WI38 (cell line): ENCODE measurements at regions not wholly inside any gene's neighbourhood (a gene's known extent, or its start where the extent isn't known, plus 50 kb on each side); places are given as distances from the start of the nearest gene placed in this dataset.

ENCODE experiments used
- H3K4me3 ChIP-seq: 2 replicates; pipeline ENCODE4 v1.5.1; 2011; ENCODE audit warnings: low read depth, mild to moderate bottlenecking, control low read depth, low read length
- TF ChIP-seq, protein P1 (sequence below): IDR thresholded peaks from 2 replicates; pipeline ENCODE4 v1.5.1; 2012; ENCODE audit warnings: low read depth, mild to moderate bottlenecking, control low read depth, low read length

DNA sequence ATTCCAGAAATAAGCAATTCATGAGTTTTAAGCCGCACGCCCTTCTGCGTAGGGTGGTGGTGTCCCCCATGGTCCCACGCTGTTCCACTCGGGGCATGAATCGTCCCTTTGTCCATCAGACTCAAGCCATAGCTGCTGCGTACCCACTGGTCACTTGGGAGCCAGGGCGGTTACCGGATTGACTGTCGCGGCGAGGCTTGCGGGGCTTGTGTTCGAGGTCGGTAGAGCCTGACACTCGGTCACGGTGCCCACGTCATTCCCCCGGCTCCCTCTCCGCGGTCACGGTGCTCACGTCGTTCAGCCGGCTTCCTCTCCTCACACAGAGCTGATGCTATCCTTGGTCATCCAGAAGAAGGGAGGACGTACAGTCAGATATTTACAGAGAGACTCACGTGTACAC lies 1227.0 kb downstream of the BRD1 start:
- H3K4me3 ChIP-seq = no peak overlapping the region
- TF ChIP-seq, protein P1, sequence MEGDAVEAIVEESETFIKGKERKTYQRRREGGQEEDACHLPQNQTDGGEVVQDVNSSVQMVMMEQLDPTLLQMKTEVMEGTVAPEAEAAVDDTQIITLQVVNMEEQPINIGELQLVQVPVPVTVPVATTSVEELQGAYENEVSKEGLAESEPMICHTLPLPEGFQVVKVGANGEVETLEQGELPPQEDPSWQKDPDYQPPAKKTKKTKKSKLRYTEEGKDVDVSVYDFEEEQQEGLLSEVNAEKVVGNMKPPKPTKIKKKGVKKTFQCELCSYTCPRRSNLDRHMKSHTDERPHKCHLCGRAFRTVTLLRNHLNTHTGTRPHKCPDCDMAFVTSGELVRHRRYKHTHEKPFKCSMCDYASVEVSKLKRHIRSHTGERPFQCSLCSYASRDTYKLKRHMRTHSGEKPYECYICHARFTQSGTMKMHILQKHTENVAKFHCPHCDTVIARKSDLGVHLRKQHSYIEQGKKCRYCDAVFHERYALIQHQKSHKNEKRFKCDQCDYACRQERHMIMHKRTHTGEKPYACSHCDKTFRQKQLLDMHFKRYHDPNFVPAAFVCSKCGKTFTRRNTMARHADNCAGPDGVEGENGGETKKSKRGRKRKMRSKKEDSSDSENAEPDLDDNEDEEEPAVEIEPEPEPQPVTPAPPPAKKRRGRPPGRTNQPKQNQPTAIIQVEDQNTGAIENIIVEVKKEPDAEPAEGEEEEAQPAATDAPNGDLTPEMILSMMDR = no peak

DNA sequence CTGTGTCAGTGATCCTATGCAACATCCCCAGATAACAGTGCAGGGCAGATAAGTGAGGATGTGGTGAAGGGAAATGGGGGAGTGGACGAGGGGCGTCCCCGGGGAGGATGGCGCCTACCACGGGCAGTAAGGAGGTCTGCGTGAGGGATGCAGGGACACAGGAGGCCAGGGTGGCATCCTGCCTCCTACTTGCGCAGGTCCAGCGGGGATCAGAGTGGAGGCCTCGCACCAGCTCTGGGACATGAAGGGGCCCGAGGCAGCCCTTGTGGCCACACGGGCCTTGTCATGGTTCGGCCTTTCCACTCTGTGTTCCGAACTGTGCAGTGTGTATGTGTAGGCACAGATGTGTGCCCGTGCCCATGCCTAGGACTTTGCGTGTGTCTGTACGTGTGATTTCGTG lies 1227.5 kb downstream of the BRD1 start:
- no peak overlapping the region for H3K4me3 ChIP-seq

DNA sequence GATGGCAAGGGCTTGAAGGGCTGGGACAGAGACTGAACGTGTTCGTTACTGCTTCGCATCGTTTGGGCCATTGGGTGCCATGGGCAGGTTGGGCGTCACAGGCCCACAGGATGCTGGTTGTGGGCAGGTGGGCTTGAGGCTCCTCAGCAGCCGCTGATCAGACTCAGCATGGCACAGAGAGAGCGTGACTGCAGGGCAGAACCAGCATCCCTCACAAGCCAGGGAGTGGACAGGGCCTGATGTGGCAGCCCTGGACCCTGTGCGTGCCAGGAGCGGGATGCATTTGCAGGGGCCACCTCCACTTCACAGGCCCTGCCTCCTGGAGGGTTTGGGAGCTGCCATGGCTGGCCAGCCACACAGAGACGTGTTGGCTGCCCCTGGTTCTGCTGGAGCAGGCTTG lies 1228.3 kb downstream of the BRD1 start:
- TF ChIP-seq, protein P1 = no peak
- no peak overlapping the region for H3K4me3 ChIP-seq

More for the DNA sequence above, 1227.5 kb downstream of the BRD1 start:
- TF ChIP-seq, protein P1 = no peak

DNA sequence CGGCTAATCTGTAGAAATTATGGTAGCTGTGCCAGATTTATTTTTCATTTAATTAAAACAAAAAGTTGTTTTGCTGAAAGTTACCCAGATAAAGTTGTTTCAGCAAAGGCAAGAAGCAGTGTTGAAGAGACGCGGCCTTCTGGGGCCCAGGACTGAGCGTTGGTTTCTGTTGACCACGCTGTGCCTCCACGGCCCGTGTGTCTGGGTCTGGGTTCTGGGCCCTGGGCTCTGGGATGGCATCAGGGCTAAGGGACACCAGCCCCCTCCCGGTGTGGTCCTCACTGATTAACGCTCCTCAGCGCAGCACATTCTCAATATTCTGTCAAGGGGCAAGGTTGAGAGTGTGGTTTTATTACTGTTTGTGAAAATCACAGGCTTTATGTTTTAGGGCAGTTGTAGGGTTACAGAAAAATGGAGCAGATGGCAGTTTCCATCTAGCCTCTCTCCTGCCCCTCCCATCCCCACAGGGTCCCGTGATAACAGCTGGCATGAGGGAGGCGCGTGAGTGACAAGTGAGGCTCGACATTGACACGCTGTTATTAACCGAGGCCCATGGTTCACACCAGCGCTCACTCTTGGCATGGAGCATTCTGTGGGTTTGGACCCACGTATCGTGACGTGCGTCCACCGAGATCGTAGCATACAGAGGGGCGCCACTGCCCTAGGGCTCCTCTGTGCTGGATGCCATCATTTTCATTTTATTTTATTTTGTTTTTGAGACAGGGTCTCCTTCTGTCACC lies 1231.4 kb downstream of the BRD1 start:
- no peak overlapping the region for H3K4me3 ChIP-seq
- TF ChIP-seq, protein P1 = no peak

DNA sequence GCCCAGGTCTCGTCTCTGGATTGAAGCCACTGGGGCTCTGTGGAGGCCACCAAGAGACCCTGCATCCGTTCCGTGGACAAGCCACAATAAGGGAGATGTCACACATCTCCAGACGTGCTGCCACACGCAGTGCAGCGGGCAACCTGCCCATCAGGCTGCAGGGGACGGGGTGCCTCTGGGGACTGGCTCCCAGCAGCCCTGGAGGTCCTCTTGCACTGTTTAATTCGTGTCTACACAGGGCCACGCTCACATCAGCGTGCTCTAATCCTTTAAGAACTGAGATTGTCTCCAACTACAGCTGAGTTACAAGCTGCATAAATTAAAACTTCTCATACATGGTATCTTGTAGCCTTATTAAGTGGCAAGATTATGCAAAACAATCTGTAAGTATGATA lies 1232.2 kb downstream of the BRD1 start:
- no peak overlapping the region for H3K4me3 ChIP-seq
- TF ChIP-seq, protein P1 = no peak

DNA sequence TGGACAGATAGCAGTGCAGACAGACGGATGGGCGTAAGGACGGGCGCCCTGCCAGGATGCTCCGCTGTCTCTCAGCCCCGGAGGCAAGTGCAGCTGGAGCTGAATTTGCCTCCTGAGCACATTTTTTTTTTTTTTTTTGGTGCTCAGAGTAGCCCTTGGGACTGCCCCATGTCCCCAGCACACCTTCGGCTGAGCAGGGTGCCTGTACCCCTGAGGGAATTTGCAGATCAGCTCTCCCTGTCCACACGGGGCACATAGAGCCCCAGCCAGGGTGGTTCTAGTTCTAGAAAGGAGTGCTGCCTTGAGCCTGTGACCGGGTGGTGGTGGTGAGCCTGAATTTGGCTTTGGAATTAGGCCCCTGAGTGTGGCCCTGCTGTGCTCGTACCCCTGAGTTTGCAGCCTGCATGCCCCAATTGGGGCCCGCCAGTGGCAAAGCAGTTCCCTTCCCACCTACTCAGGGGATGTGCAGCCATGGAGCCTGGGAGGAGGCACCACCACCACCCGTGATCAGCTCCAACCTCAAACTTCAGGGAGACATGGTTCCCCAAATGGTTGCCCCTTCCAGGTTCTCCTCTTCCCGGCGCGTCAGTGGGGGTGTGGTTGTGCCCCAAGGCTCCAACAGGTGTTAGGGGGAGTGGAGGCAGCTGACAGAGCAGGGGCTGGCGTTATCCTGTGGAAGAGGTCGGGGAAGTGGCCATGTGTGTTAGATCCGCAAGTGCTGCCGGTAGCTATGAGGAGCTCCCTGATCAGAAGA lies 1232.7 kb downstream of the BRD1 start:
- H3K4me3 ChIP-seq = no peak overlapping the region
- TF ChIP-seq, protein P1 = no peak

DNA sequence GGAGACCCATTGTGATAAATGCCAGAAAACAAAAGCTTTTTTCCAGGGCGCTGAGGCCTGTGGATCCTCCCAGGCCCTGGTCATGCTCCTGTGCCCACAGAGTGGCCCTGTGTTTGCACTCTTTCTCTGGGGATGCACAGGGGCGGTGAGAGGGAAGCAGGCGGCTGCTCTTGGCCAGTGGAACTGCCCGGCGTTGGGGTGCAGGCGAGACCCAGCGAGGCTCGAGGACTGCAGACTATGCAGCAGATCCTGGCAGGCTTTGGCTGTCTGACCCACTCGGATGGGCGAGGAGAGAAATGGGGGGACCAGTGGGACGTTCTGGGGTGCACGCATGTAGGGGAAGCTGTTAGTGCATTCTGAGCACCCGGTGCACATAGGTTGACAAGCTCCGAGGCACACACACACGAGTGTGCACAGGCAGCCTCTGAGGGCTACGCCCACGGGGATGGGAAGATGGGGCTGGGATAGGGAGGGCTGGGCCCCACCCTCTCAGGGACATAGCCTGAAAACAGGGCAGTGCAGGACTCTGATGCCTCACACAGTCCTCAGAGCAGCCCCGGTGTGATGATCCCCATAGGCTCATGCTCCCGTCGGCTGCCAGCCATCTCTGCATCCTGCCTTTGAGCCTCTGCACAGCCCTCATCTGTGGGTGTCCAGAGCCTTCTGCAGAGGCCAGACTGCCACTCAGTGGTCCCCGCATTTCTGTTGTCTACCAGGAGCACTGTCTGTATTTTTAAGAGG lies 1233.5 kb downstream of the BRD1 start:
- H3K4me3 ChIP-seq = no peak overlapping the region
- TF ChIP-seq, protein P1 = no peak
